NOMO-1 (cell line): ENCODE measurements at regions not wholly inside any gene's neighbourhood (a gene's known extent, or its start where the extent isn't known, plus 50 kb on each side); places are given as distances from the start of the nearest gene placed in this dataset.

Experiments used
- DNase-seq, 2 experiments: peaks; one replicate each; lab custom pipeline; 2025; ENCODE audit not compliant: unreplicated experiment in 2 of 2; lab: John Stamatoyannopoulos, UW

DNA sequence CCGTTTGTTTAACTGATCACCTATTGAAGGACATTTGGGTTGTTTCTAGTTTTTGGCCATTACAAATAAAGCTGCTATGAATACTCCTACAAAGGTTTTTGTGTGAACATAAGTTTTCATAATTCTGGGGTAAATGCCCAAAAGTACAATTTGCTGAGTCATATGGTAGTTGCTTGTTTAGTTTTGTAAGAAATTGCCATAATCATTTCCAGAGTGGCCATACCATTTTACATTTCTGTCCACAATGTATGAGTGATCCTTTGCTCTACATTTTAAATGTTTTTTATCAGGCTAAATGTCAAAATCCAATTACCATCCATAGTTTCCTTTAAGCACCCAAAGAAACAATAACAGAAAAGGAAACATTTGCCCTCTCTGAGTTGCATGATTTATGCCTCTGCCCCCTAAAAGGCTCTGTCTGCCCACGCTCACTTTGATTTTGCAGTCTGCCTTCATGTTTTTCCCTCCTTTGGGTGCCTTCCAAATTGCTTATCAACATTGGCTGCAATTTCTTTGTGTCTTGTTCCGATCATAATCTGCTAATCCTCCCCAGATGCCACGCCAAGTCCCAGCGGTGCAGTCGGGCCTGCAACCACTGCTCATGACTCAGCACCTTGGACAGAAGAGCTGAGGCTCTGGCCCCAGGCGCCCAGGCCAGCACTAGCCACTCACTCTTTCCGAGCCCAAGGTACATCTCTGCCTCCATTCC lies 339.2 kb downstream of the PIK3R1 start:
- no peak for DNase-seq

DNA sequence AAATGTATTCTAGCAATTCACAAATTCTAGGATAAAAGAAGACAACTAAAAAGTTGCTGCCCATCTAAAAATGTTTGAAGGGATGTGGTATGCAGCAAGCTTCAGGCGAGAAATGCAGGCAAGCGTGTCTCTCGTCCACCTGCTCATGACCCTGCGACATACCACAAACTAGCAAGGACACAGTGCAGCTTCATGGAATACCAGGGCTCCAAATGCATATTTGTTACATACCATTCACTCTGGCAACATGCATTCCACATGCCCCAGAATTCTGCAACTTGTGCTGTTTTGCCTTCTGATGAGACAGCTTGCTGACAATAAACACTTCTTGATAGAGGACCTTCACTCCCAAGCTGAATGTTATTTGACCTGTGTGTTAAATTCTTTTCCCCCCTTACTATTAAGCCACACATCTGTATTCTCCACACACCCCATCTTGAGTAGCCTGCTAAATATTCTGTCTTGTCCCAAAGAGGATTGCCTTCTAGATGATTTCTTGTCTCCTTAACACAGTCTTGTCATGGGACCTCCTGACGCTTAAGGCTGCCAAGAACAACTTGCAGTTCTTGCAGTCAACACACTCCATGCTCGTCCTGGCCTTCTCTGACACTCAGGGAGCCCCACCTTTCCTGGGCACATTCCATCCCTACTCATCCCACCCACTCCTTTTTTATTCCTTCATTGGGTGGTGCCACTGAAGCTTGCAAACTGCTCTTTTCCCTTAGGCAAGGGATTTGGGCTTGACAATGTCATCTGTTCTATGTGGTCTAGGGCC lies 340.5 kb downstream of the PIK3R1 start:
- DNase-seq: no peak

DNA sequence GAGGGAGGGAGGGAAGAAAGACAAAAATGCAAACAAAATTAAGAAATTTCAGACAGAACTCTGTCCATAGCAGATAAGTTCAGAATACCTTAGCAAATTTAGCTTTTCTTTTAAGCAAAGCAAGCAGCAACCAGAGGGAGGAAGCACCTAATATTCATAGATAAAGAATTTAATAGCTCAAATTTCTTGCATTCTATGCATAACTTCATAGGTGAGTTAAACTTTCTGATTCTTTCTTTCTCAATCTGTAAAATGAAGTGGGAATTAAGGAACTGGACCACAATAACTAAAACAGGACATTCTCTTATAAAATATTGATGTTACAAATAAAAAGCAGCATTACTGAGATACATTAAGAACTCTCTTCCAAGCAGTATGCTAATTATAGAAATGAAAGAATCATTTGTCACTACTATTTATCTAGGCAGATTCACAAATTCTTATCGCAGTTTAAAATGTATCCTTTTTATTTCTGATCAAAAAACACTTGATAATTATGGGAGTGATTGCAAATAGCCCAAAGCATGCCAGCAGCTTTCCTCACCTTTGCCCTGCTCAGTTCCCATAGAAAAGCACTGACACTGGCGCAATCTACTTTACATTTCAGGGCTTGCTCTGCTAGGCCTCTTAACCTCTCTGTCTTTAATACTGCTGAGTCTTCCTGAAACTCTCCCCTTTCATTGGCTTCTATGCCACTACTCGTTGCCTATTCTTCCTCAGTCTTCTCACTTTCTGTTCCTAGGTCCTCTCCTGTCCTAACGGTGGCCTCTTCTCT lies 341.8 kb downstream of the PIK3R1 start:
- DNase-seq: no peak

DNA sequence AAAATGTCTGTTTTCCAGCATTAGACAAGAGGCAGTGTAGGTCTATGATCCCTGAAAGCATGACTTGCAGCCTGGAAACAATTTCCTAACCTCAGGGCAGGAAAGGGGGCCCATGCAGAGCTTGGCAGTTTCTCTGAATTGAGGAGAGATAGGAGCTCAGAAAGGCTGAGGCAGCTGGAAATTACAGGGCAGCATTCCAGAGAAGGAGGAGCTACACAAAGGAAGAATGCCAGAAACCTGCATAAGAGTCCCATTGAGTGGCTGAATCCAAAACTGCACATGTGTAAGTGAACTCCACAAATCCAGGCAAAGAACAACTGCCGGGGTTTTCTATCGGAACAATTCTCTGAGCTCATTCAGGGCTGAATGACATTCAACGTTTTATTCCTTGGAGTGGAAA lies 346.8 kb downstream of the PIK3R1 start:
- DNase-seq: no peak

DNA sequence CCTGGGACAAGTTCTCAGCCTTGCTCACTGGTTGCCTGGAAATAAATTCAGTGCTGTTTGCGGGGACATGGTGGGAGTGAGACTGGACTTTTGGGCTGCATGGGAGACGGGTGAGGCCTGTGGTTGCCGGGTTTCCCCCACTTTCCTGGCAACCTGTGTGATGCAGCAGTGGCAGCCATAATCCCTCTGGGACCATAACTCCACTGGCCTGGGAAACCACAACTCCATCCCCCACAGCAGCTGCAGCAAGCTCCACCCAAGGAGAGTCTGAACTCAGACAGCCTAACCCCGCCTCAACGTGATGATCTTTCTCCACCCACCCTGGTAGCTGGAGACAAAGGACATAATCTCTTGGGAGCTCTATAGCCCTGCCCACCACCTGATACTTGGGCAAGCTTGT lies 349.9 kb downstream of the PIK3R1 start:
- no peak for DNase-seq

DNA sequence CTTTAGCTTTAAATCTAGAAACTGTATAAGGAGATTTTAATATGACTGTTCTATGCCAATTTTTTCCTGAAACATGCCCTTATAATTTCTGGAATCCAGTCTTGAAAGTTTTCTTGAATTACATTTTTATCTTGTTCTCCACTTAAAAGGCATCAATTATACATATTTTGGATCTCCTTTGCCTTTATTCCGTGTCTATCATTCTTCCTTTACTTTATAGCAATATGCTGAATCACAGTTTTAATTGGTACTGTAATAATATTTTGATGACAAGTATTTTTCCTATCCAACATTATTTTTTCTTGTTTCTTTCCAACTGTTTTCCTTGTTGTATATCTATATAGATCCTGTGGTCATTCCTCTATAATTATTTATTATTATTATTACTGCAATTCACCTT lies 361.2 kb downstream of the PIK3R1 start:
- DNase-seq: no peak

DNA sequence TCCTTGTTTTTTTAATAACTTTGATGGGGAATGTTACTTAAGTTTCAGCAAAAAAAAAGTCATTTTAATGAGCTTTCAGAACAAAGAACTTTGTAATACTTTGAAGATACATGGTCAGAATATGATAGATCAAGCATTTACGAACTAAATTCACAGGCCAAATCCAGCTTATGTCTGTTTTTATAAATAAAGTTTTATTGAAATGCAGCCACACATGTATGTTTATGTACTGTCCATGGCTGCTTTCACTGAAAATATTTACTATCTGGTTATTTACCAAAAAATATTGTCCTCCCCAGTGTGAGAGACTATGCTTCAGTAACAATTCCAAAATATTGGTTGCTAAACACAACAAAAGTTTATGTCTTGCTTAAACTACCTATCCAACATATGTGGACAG lies 366.7 kb downstream of the PIK3R1 start:
- DNase-seq: no peak

DNA sequence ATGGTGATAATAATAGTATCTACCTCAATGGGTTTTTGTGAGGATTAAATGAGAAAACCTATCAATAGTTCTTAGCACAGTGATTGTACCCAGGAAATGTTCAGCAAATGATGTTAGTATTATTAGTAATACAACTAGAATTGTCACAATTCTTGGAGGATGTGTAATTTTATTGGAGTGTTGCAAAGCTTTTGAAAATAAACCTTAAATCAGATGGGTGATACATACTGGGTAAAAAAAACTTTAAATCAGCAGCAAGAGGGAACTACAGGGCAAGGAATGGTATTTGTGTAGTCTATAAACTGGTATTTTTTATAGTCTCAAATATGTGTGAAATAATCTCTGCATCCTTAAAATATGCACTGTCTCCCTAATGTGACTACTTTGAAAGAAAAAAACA lies 371.6 kb downstream of the PIK3R1 start:
- no peak for DNase-seq

DNA sequence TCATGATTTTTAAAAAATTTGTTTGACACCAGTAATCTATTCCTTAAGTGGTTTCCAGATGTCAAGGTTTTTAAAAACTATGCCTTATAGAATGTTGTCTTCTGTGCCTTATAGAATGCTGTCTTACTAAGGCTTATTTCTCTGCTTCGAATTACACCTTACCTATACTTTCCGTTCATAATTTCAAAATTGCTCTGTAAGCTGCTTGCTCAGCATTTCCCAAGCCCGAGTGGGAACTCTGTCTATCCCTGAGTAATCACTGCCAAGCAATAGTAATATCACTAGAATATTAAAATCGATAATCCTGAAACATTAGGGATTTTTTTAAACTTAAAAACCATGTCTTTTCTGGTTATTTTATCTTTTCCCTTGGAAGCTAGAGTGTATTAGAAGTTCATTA lies 376.3 kb downstream of the PIK3R1 start:
- DNase-seq: no peak

DNA sequence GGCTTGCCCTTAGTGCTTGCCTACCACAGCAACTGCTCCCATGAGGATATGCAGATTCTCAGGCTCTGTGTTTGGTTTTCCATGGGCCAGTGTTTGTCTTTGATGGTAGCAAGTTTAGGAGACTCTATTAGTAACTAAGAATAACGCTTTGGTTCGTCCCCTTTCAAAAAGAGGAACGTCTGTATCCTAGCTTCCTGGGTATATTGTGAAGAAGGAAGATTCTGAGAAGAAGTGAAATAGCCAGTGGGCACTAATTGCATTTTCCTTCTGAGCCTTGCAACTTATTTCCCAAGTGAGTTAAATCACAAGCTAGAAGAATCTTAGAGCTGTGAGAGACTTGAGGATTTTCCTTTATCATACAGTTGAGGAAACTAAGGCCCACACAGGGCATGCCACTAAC lies 376.8 kb downstream of the PIK3R1 start:
- DNase-seq: no peak

DNA sequence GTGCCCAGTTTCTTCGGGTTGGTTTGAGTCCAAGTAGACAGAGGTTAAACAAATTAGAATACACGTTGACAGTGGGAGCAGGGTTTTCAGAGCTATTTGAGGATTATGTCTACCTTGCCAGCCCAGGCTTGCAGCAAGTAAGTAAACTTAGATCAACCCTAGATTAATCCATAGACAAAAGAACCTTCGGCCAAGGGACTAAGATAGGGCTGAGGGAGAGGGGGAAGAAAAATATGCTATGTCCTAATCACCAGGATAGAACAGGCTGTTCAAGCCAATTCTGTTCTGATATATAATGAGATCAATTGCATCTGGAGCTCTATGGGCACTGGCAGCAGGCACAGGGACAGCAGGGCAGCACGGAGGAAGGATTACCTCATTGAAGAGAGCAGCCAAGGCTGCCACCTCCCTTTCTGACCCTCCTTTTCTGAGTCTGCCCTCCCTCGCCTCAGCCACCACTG lies 377.7 kb downstream of the PIK3R1 start:
- no peak for DNase-seq

DNA sequence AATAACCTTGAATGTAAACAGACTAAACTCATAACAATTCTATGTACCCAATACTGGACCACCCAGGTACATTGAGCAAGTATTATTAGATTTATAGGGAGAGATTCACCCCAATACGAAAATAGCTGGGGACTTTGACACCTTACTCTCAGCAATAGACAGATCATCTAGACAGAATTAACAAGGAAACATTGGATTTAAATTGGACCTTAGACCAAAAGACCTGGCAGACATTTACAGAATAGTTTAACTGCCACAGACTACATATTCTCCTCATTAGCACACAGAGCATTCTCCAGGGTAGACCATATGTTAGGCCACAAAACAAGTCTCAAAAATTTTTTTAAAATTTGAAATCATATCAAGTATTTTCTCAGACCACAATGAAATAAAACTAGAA lies 397.4 kb downstream of the PIK3R1 start:
- no peak for DNase-seq

DNA sequence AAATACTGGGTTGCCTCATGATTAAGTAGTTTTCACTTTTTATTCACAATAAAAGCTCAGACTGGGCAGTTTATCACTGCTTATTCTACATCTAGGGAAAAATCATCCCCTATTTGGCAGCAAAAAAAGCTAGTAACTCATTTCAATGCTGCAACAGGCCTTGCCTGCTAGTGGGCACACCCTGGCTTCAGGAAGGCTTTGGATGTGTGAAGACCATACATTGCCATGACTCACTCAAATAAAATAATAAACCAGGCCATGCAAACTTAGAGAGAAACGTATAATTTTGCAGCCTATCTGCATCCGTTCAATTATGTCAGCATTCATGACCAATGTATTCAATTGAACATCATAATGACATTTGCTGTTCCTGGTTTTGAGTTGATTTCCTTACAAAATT lies 402.9 kb downstream of the PIK3R1 start:
- DNase-seq: no peak

DNA sequence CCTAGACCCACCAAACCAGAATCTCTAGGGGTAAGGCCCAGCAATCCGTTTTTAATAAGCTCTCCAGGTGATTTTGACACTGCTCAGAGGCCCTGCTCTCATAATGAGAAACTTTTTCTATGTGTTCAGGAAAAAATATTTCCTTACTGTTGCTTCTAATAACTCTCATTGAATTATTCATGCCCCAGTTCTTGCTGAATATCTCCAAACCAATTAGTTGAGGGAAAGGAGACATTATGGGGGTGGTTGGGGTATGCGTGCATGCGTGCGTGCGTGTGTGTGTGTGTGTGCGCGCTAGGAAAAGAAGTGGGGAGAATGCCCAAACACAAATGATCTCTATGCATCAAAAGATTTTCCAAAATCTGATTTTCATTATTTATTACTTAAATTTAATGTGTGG lies 411.4 kb downstream of the PIK3R1 start:
- no peak for DNase-seq

DNA sequence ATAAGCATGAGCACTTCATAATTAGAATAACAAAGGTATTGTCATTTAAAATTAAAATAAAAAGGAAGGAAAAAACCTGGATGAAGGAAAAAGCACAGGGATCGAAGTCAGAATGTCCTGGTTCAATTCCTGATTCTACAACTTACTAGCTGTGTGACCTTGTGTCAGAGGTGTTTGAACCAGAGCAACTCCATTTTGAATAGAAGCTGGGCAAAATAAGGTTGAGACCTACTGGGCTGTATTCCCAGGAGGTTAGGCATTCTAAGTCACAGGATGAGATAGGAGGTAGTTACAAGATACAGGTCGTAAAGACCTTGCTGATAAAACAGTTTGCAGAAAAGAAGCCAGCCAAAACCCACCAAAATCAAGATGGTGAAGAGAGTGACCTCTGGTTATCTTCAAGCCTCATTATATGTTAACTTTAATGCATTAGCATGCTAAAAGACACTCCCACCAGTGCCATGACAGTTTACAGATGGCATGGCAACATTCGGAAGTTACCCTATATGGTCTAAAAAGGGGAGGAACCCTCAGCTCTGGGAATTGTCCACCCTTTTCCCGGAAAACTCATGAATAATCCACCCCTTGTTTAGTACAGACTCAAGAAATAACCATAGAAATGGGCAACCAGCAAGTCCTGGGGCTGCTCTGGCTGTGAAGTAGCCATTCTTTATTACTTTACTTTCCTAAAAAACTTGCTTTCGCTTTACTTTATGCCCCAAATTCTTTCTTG lies 412.7 kb downstream of the PIK3R1 start:
- DNase-seq: no peak

DNA sequence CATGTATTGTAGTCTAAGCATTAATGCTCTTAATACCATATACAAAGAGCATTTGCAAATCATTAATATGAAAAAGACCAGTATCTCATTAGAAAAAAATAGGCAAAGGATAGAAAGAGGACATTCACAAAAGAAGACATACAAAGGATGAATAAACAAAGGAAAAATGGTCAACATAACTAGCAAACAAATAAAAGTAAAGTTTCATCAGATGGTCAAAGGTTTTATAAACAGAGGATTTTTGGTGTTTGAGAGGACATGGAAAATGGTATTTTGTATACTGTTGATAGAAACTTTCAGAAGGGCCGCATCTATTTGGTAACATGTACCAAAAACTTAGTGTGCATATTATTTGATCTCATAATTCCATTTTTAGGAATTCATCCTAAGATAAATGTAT lies 414.8 kb downstream of the PIK3R1 start:
- DNase-seq: no peak

DNA sequence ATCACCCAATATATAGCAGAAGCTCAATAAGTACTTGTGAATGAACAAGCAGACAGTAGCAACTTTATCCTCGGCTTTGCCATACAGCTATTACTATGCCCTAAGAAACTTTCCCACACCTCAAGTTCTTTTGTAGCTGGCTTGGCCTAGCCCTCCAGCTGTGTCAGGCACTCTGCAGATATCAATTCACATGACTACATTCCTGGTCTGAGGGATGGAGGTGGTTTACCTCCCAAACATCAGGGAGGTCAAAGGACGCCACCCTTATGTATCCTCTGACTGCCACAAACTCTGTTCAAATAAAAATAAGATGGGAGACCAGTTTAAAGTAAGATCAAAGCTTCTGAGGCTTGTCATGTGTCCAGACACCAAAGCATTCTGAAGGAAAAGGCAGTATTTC lies 416.3 kb downstream of the PIK3R1 start:
- DNase-seq: no peak

DNA sequence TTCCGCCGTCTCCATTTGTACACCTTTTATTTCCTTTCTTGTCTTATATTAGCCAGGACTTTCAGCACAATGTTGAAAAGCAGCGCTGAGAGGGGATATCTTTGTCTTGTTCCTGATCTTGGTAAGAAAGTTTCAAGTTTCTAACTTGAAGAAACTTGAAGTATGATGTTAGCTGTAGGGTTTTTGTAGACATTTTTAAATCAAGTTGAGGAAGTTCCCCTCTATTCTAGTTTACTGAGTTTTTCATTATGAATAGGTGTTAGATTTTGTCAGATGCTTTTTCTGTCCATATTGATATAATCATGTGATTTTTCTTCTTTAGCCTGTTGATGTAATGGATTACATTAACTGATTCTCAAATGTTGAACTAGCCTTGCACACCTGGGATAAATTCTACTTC lies 425.7 kb downstream of the PIK3R1 start:
- no peak for DNase-seq

DNA sequence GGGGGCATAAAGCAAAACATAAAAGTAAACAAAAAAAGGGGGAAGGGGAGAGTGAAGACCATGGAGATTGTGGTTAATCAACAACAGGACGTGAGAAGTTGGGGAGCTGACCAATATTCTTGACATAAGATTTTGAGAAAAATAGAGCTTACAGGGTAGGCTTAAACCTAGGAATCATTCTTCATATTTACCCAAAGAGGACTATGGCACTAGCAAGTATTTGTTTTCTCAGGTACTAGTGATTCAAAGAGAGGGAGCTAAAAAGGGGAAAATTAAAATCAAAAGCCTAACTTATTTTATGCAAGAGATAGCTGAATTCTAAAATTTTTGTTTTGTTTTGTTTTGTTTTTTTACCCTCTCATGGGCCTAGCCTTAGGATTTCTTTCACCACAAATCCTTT lies 427.5 kb downstream of the PIK3R1 start:
- no peak for DNase-seq

DNA sequence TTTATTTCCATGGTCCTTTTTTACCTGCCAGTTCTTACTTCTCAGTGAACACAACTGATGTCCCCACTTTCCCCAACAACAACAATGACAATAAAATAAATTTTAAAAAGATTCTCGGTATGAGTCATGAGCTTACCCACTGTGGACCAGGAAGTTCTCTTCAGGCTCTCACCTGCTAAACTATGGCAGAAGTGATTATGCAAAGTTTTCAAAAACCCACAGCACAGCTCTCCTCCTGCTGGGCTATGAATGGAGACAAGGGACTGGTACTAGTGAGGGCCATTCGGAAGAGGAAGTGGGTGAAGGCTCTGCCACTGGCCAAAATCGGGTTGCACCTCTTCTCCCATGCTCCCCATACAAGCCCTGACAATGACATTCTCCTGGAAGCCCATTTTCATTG lies 429.4 kb downstream of the PIK3R1 start:
- no peak for DNase-seq

DNA sequence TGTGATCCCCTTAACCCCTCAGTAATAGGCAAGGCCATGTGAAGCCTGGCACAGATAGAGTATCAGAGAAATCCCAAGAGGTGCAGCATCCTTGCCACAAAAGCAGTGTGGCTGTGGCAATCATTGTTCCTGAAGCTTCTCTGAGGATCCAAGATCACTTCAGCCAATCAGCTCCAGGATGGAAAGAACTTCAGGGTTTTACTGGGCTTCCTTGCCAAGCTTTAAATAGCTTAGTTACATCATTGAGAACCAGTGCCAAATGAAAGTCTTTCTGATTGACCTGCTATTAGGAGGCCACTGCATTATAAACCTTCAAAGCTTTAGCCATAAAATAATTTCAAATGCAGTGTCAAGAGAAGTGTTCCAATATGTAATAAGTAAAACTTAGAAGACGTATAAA lies 430.6 kb downstream of the PIK3R1 start:
- DNase-seq: no peak
